ENCODE measurements at regions not wholly inside any gene's neighbourhood (a gene's known extent, or its start where the extent isn't known, plus 50 kb on each side); places are given as distances from the start of the nearest gene placed in this dataset.

DNA sequence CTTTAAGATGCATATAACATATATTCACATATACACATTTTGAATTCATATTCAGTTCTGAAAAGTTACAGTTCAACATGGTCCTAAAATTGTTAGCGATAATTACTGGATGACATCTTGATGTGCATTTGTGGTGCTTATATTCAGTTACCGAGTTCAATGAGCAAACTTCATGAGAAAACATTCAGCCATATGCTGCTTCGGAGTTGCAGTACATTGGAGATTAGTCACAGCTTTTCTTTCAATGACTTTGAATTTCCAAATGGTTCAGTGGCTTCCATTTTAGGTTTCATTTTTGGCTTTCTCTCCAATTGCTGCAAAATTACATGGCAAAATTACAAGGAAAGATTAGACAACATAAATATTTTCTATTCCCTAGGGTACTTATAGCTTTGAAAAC is 198.3 kb upstream of the CNTN3 start:
- TF ChIP-seq CTCF (optimal IDR thresholded peaks at IDR 0.05 in 1 of 3, IDR thresholded peaks at IDR 0.05 in 1 of 3, conservative IDR thresholded peaks at IDR 0.05 in 1 of 3; ENCODE audit: extremely low read depth in 1 of 3, insufficient read depth in 2 of 3, low read length in 3 of 3) = no peak
- no peak for TF ChIP-seq EZH2 (IDR thresholded peaks at IDR 0.05; ENCODE audit: low read length)
